Endothelial cell of umbilical vein (primary cell): ENCODE measurements at regions not wholly inside any gene's neighbourhood (a gene's known extent, or its start where the extent isn't known, plus 50 kb on each side); places are given as distances from the start of the nearest gene placed in this dataset.

Experiments
- BruUV-seq: library from RNA; stranded (reverse); fragments of 400-500 nt; replicated peaks from 2 replicates; lab custom pipeline; 2021; lab: Mats Ljungman, UMichigan
- CTCF ChIA-PET: fragments of 300-600, 350-600 bp; sonication (Branson Sonifier 250); formaldehyde crosslinking; loops from one replicate; lab custom pipeline; 2021; ENCODE audit warnings: antibody characterized with exemption, inconsistent platforms; lab: Charles Lee
- POLR2A ChIA-PET: fragments of 300-600, 350-600 bp; sonication (Branson Sonifier 250); formaldehyde crosslinking; loops from one replicate; lab custom pipeline; 2021; ENCODE audit warnings: antibody characterized with exemption, inconsistent platforms; lab: Charles Lee
- DNase-seq: peaks from one replicate; pipeline ENCODE4 v3.0.0-alpha.2; 2011; ENCODE audit warnings: low read depth, low spot score
- FAIRE-seq: peaks from 2 replicates; lab custom pipeline; 2011; peaks lifted over from hg19 to GRCh38; lab: Jason Lieb, UNC
- H2AFZ ChIP-seq: 2 replicates; pipeline ENCODE4 v1.6.0; 2012; ENCODE audit warnings: low read depth, low read length, control low read depth, inconsistent platforms
- H3K27ac ChIP-seq: 2 replicates; pipeline ENCODE4 v1.5.1; 2011; ENCODE audit warnings: low read depth, mild to moderate bottlenecking, control low read depth, low read length, moderate library complexity; ENCODE audit not compliant: insufficient read depth
- H3K27me3 ChIP-seq, 2 experiments: 2 replicates each; pipeline versions ENCODE4 v1.6.0 to v1.6.1; 2011; ENCODE audit warnings: low read length in 2 of 2, mixed read lengths in 1 of 2; ENCODE audit not compliant: control insufficient read depth in 2 of 2, insufficient read depth in 2 of 2
- H3K36me3 ChIP-seq, 2 experiments: 2 replicates in 1 of 2; 3 replicates in 1 of 2; pipeline ENCODE4 v1.5.1; 2011; ENCODE audit warnings: low read length in 2 of 2, mild to moderate bottlenecking in 1 of 2, moderate library complexity in 1 of 2; ENCODE audit not compliant: control insufficient read depth in 2 of 2, insufficient read depth in 2 of 2; ENCODE audit errors: extremely low read depth in 1 of 2
- H3K4me1 ChIP-seq: 3 replicates; pipeline ENCODE4 v1.5.1; 2011; ENCODE audit warnings: mild to moderate bottlenecking, low read length; ENCODE audit not compliant: control insufficient read depth, insufficient read depth; ENCODE audit errors: extremely low read depth
- H3K4me2 ChIP-seq: 2 replicates; pipeline ENCODE4 v1.6.1; 2011; ENCODE audit warnings: low read length, control low read depth, mixed read lengths; ENCODE audit not compliant: insufficient read depth
- H3K4me3 ChIP-seq, 3 experiments: fragments of 200-600 bp in 1 of 3; sonication (generic), shearing (Covaris generic) in 1 of 3; replicated peaks in 1 of 3; 2 replicates each; pipeline ENCODE4 v1.5.1; 2011 to 2016; ENCODE audit warnings: control low read depth in 3 of 3, low read length in 3 of 3, mild to moderate bottlenecking in 2 of 3, inconsistent platforms in 1 of 3, low read depth in 1 of 3, moderate library complexity in 1 of 3; ENCODE audit not compliant: insufficient read depth in 1 of 3
- H3K79me2 ChIP-seq: 2 replicates; pipeline ENCODE4 v1.6.0; 2012; ENCODE audit warnings: low read length, inconsistent platforms; ENCODE audit not compliant: control insufficient read depth, insufficient read depth
- H3K9ac ChIP-seq: replicated peaks from 2 replicates; pipeline ENCODE3; 2011; ENCODE audit warnings: low read length, control low read depth; ENCODE audit not compliant: insufficient read depth; ENCODE audit errors: extremely low read depth
- H3K9me1 ChIP-seq: replicated peaks from 3 replicates; pipeline ENCODE4 v1.6.0; 2011; ENCODE audit warnings: mild to moderate bottlenecking, low read length; ENCODE audit not compliant: control insufficient read depth, insufficient read depth; ENCODE audit errors: extremely low read depth
- H3K9me3 ChIP-seq: replicated peaks from 2 replicates; pipeline ENCODE4 v1.5.1; 2012; ENCODE audit warnings: low read length, inconsistent platforms; ENCODE audit not compliant: control insufficient read depth, insufficient read depth
- H4K20me1 ChIP-seq: replicated peaks from 2 replicates; pipeline ENCODE3; 2011; ENCODE audit warnings: mild to moderate bottlenecking, low read length; ENCODE audit not compliant: control insufficient read depth, insufficient read depth; ENCODE audit errors: extremely low read depth
- CTCF ChIP-seq, 2 donors: IDR thresholded peaks; 1 replicate in 1 of 2; 2 replicates in 1 of 2; pipeline ENCODE4 v1.5.1; 2011; ENCODE audit warnings: low read length in 2 of 2, mild to moderate bottlenecking in 2 of 2, moderate library complexity in 2 of 2, control low read depth in 1 of 2, inconsistent platforms in 1 of 2, low read depth in 1 of 2; ENCODE audit not compliant: insufficient read depth in 1 of 2; ENCODE audit errors: extremely low read depth in 1 of 2
- FOS ChIP-seq: IDR thresholded peaks from 2 replicates; pipeline ENCODE4 v1.6.1; 2011; ENCODE audit warnings: mild to moderate bottlenecking, low read length, moderate library complexity, borderline replicate concordance; ENCODE audit not compliant: insufficient read depth
- JUN ChIP-seq: IDR thresholded peaks from 2 replicates; pipeline ENCODE4 v1.6.1; 2011; ENCODE audit warnings: borderline replicate concordance, low read depth; ENCODE audit not compliant: insufficient read length, insufficient read depth
- MAX ChIP-seq: IDR thresholded peaks from 2 replicates; pipeline ENCODE4 v1.6.1; 2011; ENCODE audit not compliant: insufficient read depth, insufficient read length
- MYC ChIP-seq: IDR thresholded peaks from one replicate; pipeline ENCODE4 v1.6.1; 2011; ENCODE audit warnings: mild to moderate bottlenecking, low read depth, low read length
- POLR2A ChIP-seq: IDR thresholded peaks from 2 replicates; pipeline ENCODE4 v1.6.1; 2012; ENCODE audit warnings: low read depth, mild to moderate bottlenecking, control low read depth, low read length
- dilution Hi-C: fragments of 300-500 bp; cut with MboI; formaldehyde crosslinking; loops from one replicate; pipeline ENCODE4 v1.15.0; 2019; ENCODE audit warnings: low sequenced_read_pairs; ENCODE audit not compliant: extremely low pct_ligation_motif_present
- intact Hi-C: fragments of 100-400 bp; cut with micrococcal nuclease; formaldehyde crosslinking; loops from one replicate; pipeline ENCODE4 v1.10.0; 2022

- no peaks in the 10 kb centered on the region for H3K9me3 ChIP-seq
- no peak overlapping the region for H3K4me3 ChIP-seq
- H3K36me3 ChIP-seq = no peaks in the 10 kb centered on the region
- peaks cover 7% of the 10 kb centered on the region for H3K4me1 ChIP-seq
- CTCF ChIA-PET = interaction anchor here (1.1 kb wide), 1 partner anchor 10 kb away, joined by 4 read pairs; no protein-coding TSS in a partner anchor
- no peak for FAIRE-seq
- intact Hi-C loops = no loop called here
- H3K79me2 ChIP-seq = no peaks in the 10 kb centered on the region
- POLR2A ChIA-PET = no interaction called here
- H3K9me1 ChIP-seq = no peaks in the 10 kb centered on the region
- TF ChIP-seq MAX (no peak), CTCF (IDR thresholded peaks at IDR 0.05; ENCODE audit: extremely low read depth in 1 of 2, insufficient read depth in 1 of 2, low read depth in 1 of 2, low read length in 2 of 2) (no peak), MYC (no peak)
- BruUV-seq = no TSS peak
- dilution Hi-C loops = no loop called here
- H4K20me1 ChIP-seq = no peaks in the 10 kb centered on the region
- no peak overlapping the region for H3K4me2 ChIP-seq
- no peak overlapping the region for H3K27ac ChIP-seq
- H3K27me3 ChIP-seq = peaks cover 9 to 15% of the 10 kb centered on the region in 2 experiments
- DNase-seq = no peak
- no peak overlapping the region for H3K9ac ChIP-seq
- H2AFZ ChIP-seq = no peak overlapping the region
Measured at GRCh38 chr15:88746451-88746850, 56.8 kb upstream of the ACAN start.

GRCh38 chr15:88747111-88747510, 56.1 kb upstream of the ACAN start:
- DNase-seq = no peak
- Histone ChIP-seq H3K9ac (no peak overlapping the region), H3K27ac (no peak overlapping the region), H3K9me3 (no peaks in the 10 kb centered on the region), H3K79me2 (no peaks in the 10 kb centered on the region), H3K4me2 (no peak overlapping the region), H3K9me1 (no peaks in the 10 kb centered on the region), H3K4me1 (peaks cover 7% of the 10 kb centered on the region), H3K36me3 (no peaks in the 10 kb centered on the region), H3K4me3 (no peak overlapping the region), H4K20me1 (no peaks in the 10 kb centered on the region), H3K27me3 (peaks cover 9 to 15% of the 10 kb centered on the region in 2 experiments), H2AFZ (no peak overlapping the region)
- TF ChIP-seq POLR2A (no peak), CTCF (IDR thresholded peaks at IDR 0.05; ENCODE audit: extremely low read depth in 1 of 2, insufficient read depth in 1 of 2, low read depth in 1 of 2, low read length in 2 of 2) (no peak), FOS (no peak), MYC (no peak), JUN (no peak)
- ChIA-PET CTCF (no interaction called here), POLR2A (no interaction called here)
- intact Hi-C loops (no loop called here), dilution Hi-C loops (no loop called here)
- no peak for FAIRE-seq
- no TSS peak for BruUV-seq
